Nephron progenitor cell (in vitro differentiated cells): ENCODE measurements at regions not wholly inside any gene's neighbourhood (a gene's known extent, or its start where the extent isn't known, plus 50 kb on each side); places are given as distances from the start of the nearest gene placed in this dataset.

Source experiments
- DNase-seq: peaks from one replicate; pipeline ENCODE4 v3.0.0; 2021
- H3K27ac Mint-ChIP-seq: 2 replicates; pipeline ENCODE4 v1.8.0; 2021; ENCODE audit warnings: mild to moderate bottlenecking, moderate library complexity, mixed read lengths
- H3K27me3 Mint-ChIP-seq: 2 replicates; pipeline ENCODE4 v1.8.0; 2021; ENCODE audit warnings: mild to moderate bottlenecking, low read depth, mixed read lengths; ENCODE audit not compliant: poor library complexity
- H3K36me3 Mint-ChIP-seq: 2 replicates; pipeline ENCODE4 v1.8.0; 2021; ENCODE audit warnings: low read depth, mixed read lengths
- H3K4me1 Mint-ChIP-seq: 2 replicates; pipeline ENCODE4 v1.8.0; 2021; ENCODE audit warnings: mixed read lengths
- H3K4me3 Mint-ChIP-seq: 2 replicates; pipeline ENCODE4 v1.8.0; 2021; ENCODE audit warnings: mild to moderate bottlenecking, moderate library complexity, mixed read lengths
- H3K9me3 Mint-ChIP-seq: 2 replicates; pipeline ENCODE4 v1.8.0; 2021; ENCODE audit warnings: mild to moderate bottlenecking, moderate library complexity, mixed read lengths
- TF ChIP-seq, protein P1 (sequence below): fragments of 200-600 bp; sonication (generic); IDR thresholded peaks from 2 replicates; pipeline ENCODE4 v1.5.0; 2021; ENCODE audit warnings: antibody characterized with exemption

DNA sequence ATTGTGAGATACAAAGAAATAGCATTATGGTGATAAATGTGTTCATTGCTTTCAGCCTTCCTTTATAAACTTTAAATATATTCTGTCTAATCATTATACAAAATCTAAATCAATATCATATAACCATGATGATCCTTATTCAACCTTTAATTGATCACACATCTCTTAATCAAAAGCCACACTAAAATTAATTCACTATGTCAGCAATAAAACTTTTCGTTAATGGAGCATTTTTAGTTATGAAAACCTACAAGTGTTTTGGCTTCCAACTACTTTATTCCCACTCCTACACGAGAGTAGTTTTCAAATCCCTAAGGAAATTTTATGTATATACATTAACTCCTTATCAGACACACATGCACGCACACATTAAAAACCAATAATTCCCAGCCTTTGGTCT, 530.2 kb downstream of the KCTD8 start:
- TF ChIP-seq, protein P1, sequence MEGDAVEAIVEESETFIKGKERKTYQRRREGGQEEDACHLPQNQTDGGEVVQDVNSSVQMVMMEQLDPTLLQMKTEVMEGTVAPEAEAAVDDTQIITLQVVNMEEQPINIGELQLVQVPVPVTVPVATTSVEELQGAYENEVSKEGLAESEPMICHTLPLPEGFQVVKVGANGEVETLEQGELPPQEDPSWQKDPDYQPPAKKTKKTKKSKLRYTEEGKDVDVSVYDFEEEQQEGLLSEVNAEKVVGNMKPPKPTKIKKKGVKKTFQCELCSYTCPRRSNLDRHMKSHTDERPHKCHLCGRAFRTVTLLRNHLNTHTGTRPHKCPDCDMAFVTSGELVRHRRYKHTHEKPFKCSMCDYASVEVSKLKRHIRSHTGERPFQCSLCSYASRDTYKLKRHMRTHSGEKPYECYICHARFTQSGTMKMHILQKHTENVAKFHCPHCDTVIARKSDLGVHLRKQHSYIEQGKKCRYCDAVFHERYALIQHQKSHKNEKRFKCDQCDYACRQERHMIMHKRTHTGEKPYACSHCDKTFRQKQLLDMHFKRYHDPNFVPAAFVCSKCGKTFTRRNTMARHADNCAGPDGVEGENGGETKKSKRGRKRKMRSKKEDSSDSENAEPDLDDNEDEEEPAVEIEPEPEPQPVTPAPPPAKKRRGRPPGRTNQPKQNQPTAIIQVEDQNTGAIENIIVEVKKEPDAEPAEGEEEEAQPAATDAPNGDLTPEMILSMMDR, result no peak
- Mint-ChIP-seq H3K9me3 (peaks cover 8% of the 10 kb centered on the region), H3K27me3 (peaks cover 12% of the 10 kb centered on the region), H3K4me1 (no peaks in the 10 kb centered on the region), H3K27ac (no peak overlapping the region), H3K36me3 (no peaks in the 10 kb centered on the region), H3K4me3 (no peak overlapping the region)
- DNase-seq, result no peak

DNA sequence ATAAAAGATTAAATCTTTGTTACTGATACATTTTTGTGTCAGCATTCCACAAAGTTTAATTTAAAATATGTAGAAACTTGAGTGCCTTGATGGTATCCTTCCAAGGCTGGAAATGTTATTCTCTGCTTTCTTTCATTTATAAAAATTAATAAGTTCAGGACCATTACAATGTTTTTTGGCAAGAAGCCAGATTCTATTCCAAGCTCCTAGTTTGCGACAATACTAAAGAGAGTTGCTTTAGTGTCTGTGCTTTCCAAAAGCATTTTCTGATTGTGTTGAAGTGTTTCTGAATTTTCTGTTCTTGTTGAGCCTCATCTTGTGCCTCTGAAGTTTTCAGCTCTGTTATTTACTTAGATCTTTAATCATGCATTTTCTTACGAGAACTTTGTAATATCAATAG, 516.2 kb downstream of the KCTD8 start:
- no peak for DNase-seq
- no peaks in the 10 kb centered on the region for H3K9me3 Mint-ChIP-seq
- H3K27ac Mint-ChIP-seq, result no peak overlapping the region
- no peaks in the 10 kb centered on the region for H3K4me1 Mint-ChIP-seq
- H3K27me3 Mint-ChIP-seq, result no peaks in the 10 kb centered on the region
- H3K36me3 Mint-ChIP-seq, result no peaks in the 10 kb centered on the region
- H3K4me3 Mint-ChIP-seq, result no peak overlapping the region
- TF ChIP-seq, protein P1, result no peak

DNA sequence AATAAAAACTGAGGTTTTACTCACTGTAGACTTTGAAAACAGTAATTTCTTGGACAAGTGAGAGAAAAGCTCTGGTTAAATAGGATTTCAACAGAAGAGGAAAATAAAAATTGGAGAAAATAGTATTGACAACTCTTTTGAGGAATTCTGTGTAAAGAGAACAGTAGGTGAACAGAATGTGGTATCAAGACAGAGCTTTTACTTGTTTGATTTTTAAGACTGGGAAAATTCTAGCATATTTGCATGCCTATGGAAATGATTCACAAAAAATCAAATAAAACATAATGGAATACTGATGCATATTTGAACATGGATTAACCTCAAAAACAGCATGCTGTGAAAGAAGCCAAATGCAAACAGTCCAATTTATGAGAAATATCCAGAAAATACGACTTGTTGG, 504.6 kb downstream of the KCTD8 start:
- DNase-seq, result no peak
- H3K4me1 Mint-ChIP-seq, result no peaks in the 10 kb centered on the region
- TF ChIP-seq, protein P1, result no peak
- H3K27me3 Mint-ChIP-seq, result peaks cover 3% of the 10 kb centered on the region
- H3K4me3 Mint-ChIP-seq, result no peak overlapping the region
- no peaks in the 10 kb centered on the region for H3K9me3 Mint-ChIP-seq
- no peaks in the 10 kb centered on the region for H3K36me3 Mint-ChIP-seq
- H3K27ac Mint-ChIP-seq, result no peak overlapping the region

DNA sequence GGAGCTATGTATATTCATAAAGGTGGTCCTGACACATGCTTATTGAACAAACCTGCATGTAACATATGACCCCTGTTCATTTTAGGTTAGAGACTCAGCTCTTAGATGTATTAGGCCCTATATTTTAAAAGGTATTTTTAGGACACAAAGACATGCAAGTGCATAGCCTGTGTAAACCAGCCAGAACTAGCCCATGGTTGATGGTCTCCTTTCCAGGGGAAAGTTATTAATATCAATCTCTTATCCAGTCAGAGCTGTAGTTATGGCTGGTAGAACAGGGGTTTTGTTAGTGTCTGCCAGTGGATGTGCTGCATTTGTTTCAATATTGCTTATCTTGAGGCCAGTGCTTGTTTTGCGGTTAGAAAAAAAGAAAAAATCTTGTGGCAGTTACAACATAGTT, 488.6 kb downstream of the KCTD8 start:
- Mint-ChIP-seq H3K9me3 (no peaks in the 10 kb centered on the region), H3K36me3 (no peaks in the 10 kb centered on the region), H3K27me3 (no peaks in the 10 kb centered on the region), H3K27ac (no peak overlapping the region), H3K4me3 (no peak overlapping the region), H3K4me1 (no peaks in the 10 kb centered on the region)
- DNase-seq, result no peak
- TF ChIP-seq, protein P1, result no peak

DNA sequence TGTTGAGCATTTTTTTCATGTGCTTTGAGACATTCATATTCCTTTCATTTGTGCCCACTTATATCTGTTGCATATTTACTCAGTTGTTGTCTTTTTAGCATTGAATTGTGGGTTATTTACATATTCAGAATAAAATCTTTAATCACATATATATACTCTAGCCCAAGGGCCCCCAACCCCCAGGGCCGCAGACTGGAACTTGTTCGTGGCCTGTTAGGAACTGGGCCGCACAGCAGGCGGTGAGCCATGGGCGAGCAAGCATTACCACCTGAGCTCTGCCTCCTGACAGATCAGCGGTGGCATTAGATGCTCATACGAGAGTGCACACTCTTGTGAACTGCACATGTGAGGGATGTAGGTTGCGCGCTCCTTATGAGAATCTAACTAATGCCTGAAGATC, 480.6 kb downstream of the KCTD8 start:
- TF ChIP-seq, protein P1, result no peak
- H3K4me3 Mint-ChIP-seq, result no peak overlapping the region
- H3K27me3 Mint-ChIP-seq, result no peaks in the 10 kb centered on the region
- H3K4me1 Mint-ChIP-seq, result no peaks in the 10 kb centered on the region
- no peak for DNase-seq
- no peak overlapping the region for H3K27ac Mint-ChIP-seq
- H3K9me3 Mint-ChIP-seq, result no peaks in the 10 kb centered on the region
- no peaks in the 10 kb centered on the region for H3K36me3 Mint-ChIP-seq

DNA sequence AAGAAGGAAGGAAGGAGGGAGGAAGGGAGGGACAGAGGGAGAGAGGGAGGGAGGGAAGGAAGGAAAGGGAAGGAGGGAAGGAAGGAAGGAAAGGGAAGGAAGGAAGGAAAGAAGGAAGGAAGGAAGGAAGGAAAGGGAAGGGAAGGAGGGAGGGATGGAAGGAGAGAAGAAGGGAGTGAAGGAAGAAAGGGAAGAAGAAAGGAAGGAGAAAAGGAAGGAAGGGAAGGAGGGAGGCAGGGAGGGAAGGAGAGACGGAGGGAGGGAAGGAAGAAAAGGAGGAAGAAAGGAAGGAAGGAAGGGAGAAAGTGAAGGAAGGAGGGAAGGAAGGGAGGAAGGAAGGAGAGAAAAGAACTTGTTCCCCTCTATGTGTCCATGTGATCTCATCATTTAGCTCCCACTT, 465.0 kb downstream of the KCTD8 start:
- no peaks in the 10 kb centered on the region for H3K4me1 Mint-ChIP-seq
- TF ChIP-seq, protein P1, result no peak

More for the DNA sequence above, 465.0 kb downstream of the KCTD8 start:
- DNase-seq, result no peak
- no peaks in the 10 kb centered on the region for H3K27me3 Mint-ChIP-seq
- H3K36me3 Mint-ChIP-seq, result no peaks in the 10 kb centered on the region
- no peaks in the 10 kb centered on the region for H3K9me3 Mint-ChIP-seq
- no peak overlapping the region for H3K27ac Mint-ChIP-seq
- no peak overlapping the region for H3K4me3 Mint-ChIP-seq
